ENCODE measurements at regions not wholly inside any gene's neighbourhood (a gene's known extent, or its start where the extent isn't known, plus 50 kb on each side); places are given as distances from the start of the nearest gene placed in this dataset.

GRCh38 chr2:160918906-160919503 is 241.2 kb upstream of the TANK start:
- DNase-seq (ENCODE audit: low read depth) = peak; percentile 6

DNA sequence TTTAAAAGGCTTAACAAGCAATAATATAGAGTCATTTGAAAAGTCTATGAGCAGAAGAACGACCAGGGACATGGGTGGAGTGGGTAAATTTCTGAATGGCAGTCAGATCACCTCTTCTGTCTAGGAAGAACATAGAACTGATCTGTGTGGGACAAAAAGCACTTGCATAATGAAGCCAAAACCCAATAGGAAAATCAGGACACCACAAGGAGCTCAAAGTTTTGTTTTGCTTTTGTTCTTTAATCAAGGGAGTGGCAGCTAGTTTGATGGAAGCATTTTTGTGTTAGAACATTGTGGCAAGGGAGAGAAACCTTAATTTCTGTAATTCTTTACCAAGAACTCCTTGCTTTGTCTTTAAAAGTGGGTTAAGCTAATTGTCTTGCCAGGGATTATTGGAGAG is 240.2 kb upstream of the TANK start:
- DNase-seq (ENCODE audit: low read depth) = no peak

GRCh38 chr2:160920791-160921303 is 239.4 kb upstream of the TANK start:
- DNase-seq (ENCODE audit: low read depth) = no peak

DNA sequence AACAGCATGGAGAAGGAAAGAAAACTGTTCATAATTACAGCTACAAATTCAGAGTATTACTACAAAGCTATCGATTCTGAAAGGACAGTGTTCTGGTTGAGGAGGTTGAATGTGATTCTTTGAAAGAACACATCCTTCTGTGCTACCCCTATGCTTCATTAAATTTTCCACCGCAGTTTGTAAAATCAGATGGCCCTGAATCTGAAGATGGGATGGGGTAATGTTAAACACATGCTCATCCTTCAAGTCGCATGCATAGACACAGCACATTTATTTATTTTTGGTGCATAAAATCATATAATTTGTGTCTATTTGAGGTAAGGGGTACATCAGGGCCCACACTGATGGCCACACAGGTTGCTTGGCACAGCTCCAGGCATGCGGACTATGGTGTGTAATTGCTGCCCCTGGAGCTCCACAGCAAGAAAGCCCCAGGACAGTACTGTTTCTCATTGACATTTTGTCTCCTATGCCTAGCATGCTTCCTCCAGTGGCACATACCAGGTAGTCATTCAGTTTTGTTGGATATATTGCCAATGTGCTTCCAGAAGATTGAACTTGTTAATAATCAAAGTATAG is 238.8 kb upstream of the TANK start:
- no peak for DNase-seq (ENCODE audit: low read depth)

DNA sequence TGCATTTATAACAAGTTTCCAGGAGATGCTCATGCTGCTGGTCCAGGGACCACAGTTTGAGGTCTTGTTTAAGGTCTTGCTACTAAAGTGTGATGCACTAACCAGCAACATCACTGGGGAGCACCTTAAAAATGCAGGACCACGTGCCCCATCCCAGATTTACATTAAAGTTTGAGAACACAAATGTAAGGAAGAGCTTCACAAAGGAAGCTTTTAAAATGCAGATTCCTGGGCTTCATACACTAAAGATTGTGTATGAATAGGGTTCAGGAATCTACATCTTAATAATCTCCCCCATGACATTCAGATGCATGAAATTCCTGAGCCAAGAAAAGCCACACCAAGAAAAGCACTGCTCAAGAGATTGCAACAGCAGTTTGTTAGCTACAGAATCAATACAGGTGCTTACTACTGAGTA is 235.3 kb upstream of the TANK start:
- no peak for DNase-seq (ENCODE audit: low read depth)

- no peak for DNase-seq (ENCODE audit: low read depth)
Observed at GRCh38 chr2:160925956-160926355, 234.3 kb upstream of the TANK start.

- no peak for DNase-seq (ENCODE audit: low read depth)
Observed at GRCh38 chr2:160927324-160927723, 232.9 kb upstream of the TANK start.

GRCh38 chr2:160928854-160929301 is 231.3 kb upstream of the TANK start:
- DNase-seq (ENCODE audit: low read depth) = no peak

DNA sequence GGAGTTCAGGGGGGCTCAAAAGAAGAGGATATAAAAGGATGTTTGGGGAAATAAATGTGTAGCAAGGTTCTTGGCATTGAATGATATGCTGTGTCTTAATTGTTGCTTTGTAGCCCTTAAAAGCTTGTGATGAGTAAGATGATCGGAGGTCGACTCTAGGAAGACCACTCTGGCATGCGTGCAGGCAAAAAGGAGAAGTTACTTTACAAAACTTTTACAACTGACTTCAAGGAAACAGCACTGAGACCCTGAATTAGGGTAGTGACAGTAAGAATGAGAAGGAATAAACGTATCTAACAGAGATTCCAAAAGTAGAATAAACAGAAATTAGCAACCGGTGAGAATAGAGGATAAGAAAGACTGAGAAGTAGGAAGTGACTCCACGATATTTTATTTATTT is 228.7 kb upstream of the TANK start:
- no peak for DNase-seq (ENCODE audit: low read depth)

GRCh38 chr2:160932960-160933359 is 227.3 kb upstream of the TANK start:
- DNase-seq (ENCODE audit: low read depth) = no peak

DNA sequence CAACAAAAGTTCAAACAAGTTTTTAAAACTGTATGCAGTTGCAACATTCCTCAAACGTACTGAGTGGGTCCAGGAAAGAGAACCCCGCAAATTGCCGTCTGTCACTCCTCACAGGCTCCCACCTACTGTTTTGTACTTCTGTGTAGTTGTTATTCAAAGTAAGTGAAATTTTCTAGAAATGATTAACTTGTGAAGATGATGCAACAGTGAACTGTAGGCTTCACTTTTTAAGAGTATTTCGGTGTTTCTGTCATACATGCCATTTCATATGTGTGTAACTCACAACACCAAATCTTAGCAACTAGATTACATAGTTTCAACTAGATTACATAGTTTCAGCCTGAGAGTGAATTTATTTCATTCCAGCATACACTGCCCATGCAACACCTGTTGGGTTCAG is 226.0 kb upstream of the TANK start:
- DNase-seq (ENCODE audit: low read depth) = no peak

DNA sequence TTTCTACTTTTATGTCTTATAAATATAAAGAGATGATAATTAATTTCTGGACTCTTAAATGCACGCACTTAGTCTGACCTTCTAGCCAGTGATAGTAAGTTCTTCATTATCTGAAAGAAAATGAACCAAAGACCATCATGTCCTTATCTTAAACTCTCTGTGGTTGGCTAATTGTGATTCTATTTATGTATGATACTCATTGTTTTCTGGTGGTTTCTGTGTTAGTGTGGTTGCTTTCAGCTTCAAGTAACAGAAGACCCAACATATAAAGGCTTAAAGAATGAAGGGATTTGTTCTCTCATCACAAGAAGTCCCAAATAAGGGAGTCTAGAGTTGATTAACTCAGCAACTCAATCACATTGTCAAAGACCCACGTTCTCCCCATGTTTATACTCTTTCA is 225.2 kb upstream of the TANK start:
- no peak for DNase-seq (ENCODE audit: low read depth)

GRCh38 chr2:160936044-160936806 is 224.0 kb upstream of the TANK start:
- no peak for DNase-seq (ENCODE audit: low read depth)

DNA sequence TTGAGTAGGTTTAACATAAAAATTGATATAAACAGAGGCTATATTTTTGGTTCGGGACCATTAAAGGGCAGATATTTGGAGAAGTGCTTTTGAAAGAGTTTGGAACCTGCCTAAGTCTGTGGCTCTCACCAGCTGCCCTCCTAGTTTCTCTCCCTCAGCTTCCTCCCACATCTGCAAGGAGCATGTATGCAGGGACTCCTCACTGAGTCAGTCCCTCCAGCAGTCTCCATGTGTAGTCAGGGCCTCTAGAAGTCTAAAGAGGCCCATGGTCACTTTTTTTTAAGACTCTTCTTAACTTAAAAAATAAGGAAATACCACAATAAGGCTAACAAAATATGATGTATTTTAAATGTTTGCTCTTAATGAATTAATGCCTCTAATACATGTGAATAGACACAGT is 220.0 kb upstream of the TANK start:
- DNase-seq (ENCODE audit: low read depth) = no peak

GRCh38 chr2:160940699-160941098 is 219.5 kb upstream of the TANK start:
- DNase-seq (ENCODE audit: low read depth) = no peak

- no peak for DNase-seq (ENCODE audit: low read depth)
Observed at GRCh38 chr2:160941290-160941846, 218.9 kb upstream of the TANK start.

GRCh38 chr2:160942476-160943142 is 217.6 kb upstream of the TANK start:
- no peak for DNase-seq (ENCODE audit: low read depth)

- DNase-seq (ENCODE audit: low read depth) = no peak
Observed at GRCh38 chr2:160943414-160943813, 216.8 kb upstream of the TANK start.

GRCh38 chr2:160952464-160953254 is 207.6 kb upstream of the TANK start:
- DNase-seq (ENCODE audit: low read depth) = no peak

DNA sequence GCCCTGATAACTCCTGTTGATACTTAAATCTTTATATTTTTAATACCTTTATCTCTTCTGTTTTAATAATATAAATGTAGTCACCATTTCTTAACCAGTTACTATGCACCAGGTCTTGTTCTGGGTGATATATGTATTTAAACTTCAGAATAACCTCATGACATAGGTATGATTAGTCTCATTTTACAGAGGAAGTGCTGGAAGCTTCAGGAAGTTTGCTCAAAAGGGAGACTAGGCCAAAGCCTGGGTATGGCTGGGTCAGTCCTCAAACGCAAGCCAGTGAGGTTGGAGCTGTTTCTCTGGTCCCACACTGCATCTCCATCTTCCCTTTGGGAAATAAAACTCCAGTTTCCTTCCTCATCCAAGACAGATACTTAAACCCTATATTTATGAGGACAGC is 204.7 kb upstream of the TANK start:
- DNase-seq (ENCODE audit: low read depth) = no peak

- DNase-seq (ENCODE audit: low read depth) = no peak
Observed at GRCh38 chr2:160956243-160956802, 203.9 kb upstream of the TANK start.
